GM12878 (cell line): ENCODE measurements at regions not wholly inside any gene's neighbourhood (a gene's known extent, or its start where the extent isn't known, plus 50 kb on each side); places are given as distances from the start of the nearest gene placed in this dataset.

Experiments
- ATAC-seq: fragments of 200-7000 bp; cut with Tn5 transposase; 3 replicates; pipeline ENCODE4 v1.9.1; 2020; ENCODE audit warnings: mild to moderate bottlenecking, moderate library complexity
- BruUV-seq: library from RNA; stranded (reverse); fragments of 400-500 nt; replicated peaks from 2 replicates; lab custom pipeline; 2021; lab: Mats Ljungman, UMichigan
- CTCF ChIA-PET: fragments of 300-600 bp; sonication (Branson Sonifier 250); formaldehyde crosslinking; extraction: SDS; loops from one replicate; lab custom pipeline; 2021; ENCODE audit warnings: inconsistent platforms; lab: Yijun Ruan, JAX
- POLR2A ChIA-PET: fragments of 350-600 bp; formaldehyde crosslinking; extraction: SDS; loops from one replicate; lab custom pipeline; 2021; ENCODE audit warnings: inconsistent platforms; lab: Charles Lee
- RAD21 ChIA-PET: fragments of 300-600 bp; sonication (Branson Sonifier 250); formaldehyde crosslinking; loops from one replicate; lab custom pipeline; 2023; ENCODE audit warnings: antibody characterized with exemption; ENCODE audit not compliant: unreplicated experiment; lab: Charles Lee
- SMC1A ChIA-PET: fragments of 300-600 bp; sonication (Branson Sonifier 250); formaldehyde crosslinking; loops from one replicate; lab custom pipeline; 2023; ENCODE audit not compliant: unreplicated experiment, uncharacterized antibody; lab: Charles Lee
- DNase-seq: peaks from one replicate; pipeline ENCODE4 v3.0.0-alpha.2; 2011; ENCODE audit warnings: low read depth, low spot score
- FAIRE-seq: peaks from 3 replicates; lab custom pipeline; 2011; peaks lifted over from hg19 to GRCh38; lab: Jason Lieb, UNC
- H2AFZ ChIP-seq: 2 replicates; pipeline ENCODE4 v1.6.0; 2011; ENCODE audit warnings: low read depth, low read length, control low read depth; ENCODE audit not compliant: control insufficient read depth
- H3K27ac ChIP-seq: 2 replicates; pipeline ENCODE4 v1.5.1; 2011; ENCODE audit warnings: control low read depth; ENCODE audit not compliant: control insufficient read depth, insufficient read depth
- H3K27me3 ChIP-seq, 2 experiments: replicated peaks in 1 of 2; 2 replicates each; pipeline versions ENCODE4 v1.6.0 to v1.6.1; 2011; ENCODE audit warnings: low read length in 1 of 2; ENCODE audit not compliant: control insufficient read depth in 2 of 2, insufficient read depth in 2 of 2
- H3K36me3 ChIP-seq, 2 experiments: 2 replicates each; pipeline ENCODE4 v1.5.1; 2011; ENCODE audit warnings: low read length in 1 of 2; ENCODE audit not compliant: control insufficient read depth in 2 of 2, insufficient read depth in 2 of 2
- H3K4me1 ChIP-seq: 2 replicates; pipeline ENCODE4 v1.6.1; 2011; ENCODE audit warnings: mild to moderate bottlenecking, low read length, moderate library complexity, mixed read lengths; ENCODE audit not compliant: control insufficient read depth, insufficient read depth
- H3K4me2 ChIP-seq: 2 replicates; pipeline ENCODE4 v1.6.0; 2011; ENCODE audit warnings: control low read depth; ENCODE audit not compliant: control insufficient read depth, insufficient read depth
- H3K4me3 ChIP-seq: fragments of 200-600 bp; sonication (generic); 2 replicates; pipeline ENCODE4 v1.5.1; 2016
- H3K79me2 ChIP-seq: 2 replicates; pipeline ENCODE4 v1.6.0; 2011; ENCODE audit warnings: low read length; ENCODE audit not compliant: control insufficient read depth, insufficient read depth
- H3K9ac ChIP-seq: 2 replicates; pipeline ENCODE4 v1.8.0; 2011; ENCODE audit warnings: low read length, control low read depth, mixed read lengths; ENCODE audit not compliant: control insufficient read depth, insufficient read depth
- H3K9me3 ChIP-seq: replicated peaks from 3 replicates; pipeline ENCODE4 v1.5.1; 2011; ENCODE audit warnings: mild to moderate bottlenecking, low read length; ENCODE audit not compliant: control insufficient read depth, insufficient read depth
- H4K20me1 ChIP-seq: 2 replicates; pipeline ENCODE4 v1.6.0; 2011; ENCODE audit not compliant: control insufficient read depth, insufficient read depth
- CTCF ChIP-seq, 3 experiments: IDR thresholded peaks in 2 of 3; conservative IDR thresholded peaks in 1 of 3; 2 replicates each; pipeline ENCODE4 v1.5.1; 2011; ENCODE audit warnings: low read depth in 3 of 3, low read length in 3 of 3, mild to moderate bottlenecking in 3 of 3, control low read depth in 2 of 3, moderate library complexity in 2 of 3, inconsistent platforms in 1 of 3, mixed read lengths in 1 of 3; ENCODE audit not compliant: control insufficient read depth in 2 of 3, insufficient read depth in 1 of 3; ENCODE audit errors: extremely low read depth in 1 of 3
- MTA3 ChIP-seq: IDR thresholded peaks from 2 replicates; pipeline ENCODE4 v1.6.1; 2012; ENCODE audit warnings: low read length, inconsistent platforms, borderline replicate concordance
- NFIC ChIP-seq: IDR thresholded peaks from 2 replicates; pipeline ENCODE4 v1.6.1; 2012; ENCODE audit warnings: low read depth, mild to moderate bottlenecking, inconsistent platforms, low read length, moderate library complexity
- NR2F1 ChIP-seq: fragments of 450-650 bp; conservative IDR thresholded peaks from 2 replicates; pipeline ENCODE4 v1.6.1; 2017; ENCODE audit warnings: mild to moderate bottlenecking
- NRF1 ChIP-seq: conservative IDR thresholded peaks from 2 replicates; pipeline ENCODE4 v1.6.1; 2011; ENCODE audit warnings: mild to moderate bottlenecking, low read depth, low read length, improper control_type of control experiment
- RAD51 ChIP-seq: fragments of 450-650 bp; IDR thresholded peaks from 2 replicates; pipeline ENCODE4 v1.6.1; 2016; ENCODE audit warnings: moderate library complexity, mild to moderate bottlenecking, inconsistent platforms
- RB1 ChIP-seq: fragments of 450-650 bp; formaldehyde crosslinking; IDR thresholded peaks from 2 replicates; pipeline ENCODE4 v1.6.1; 2017; ENCODE audit warnings: mild to moderate bottlenecking, borderline replicate concordance
- RCOR1 ChIP-seq: conservative IDR thresholded peaks from 2 replicates; pipeline ENCODE4 v1.6.1; 2012; ENCODE audit warnings: low read depth, low read length, improper control_type of control experiment
- RUNX3 ChIP-seq: IDR thresholded peaks from 2 replicates; pipeline ENCODE4 v1.6.1; 2012; ENCODE audit warnings: low read length, inconsistent platforms
- SIN3A ChIP-seq: IDR thresholded peaks from 2 replicates; pipeline ENCODE4 v1.6.1; 2012; ENCODE audit warnings: low read depth, low read length, improper control_type of control experiment
- ZNF207 ChIP-seq: fragments of 450-650 bp; IDR thresholded peaks from 2 replicates; pipeline ENCODE4 v1.6.1; 2014; ENCODE audit warnings: antibody characterized with exemption, mild to moderate bottlenecking, borderline replicate concordance
- WGBS: methylation state at CpG from one replicate; pipeline ENCODE4 v1.1.6; 2016; ENCODE audit warnings: low lambda C conversion rate; ENCODE audit not compliant: insufficient replicate concordance, insufficient coverage; ENCODE audit errors: missing lambda C conversion rate; 5-methylcytosine and 5-hydroxymethylcytosine counted together
- in situ Hi-C: fragments of 300-500 bp; cut with MboI; formaldehyde crosslinking; loops from 9 replicates; pipeline ENCODE4 v1.14.3; 2018; ENCODE audit warnings: mixed read lengths
- intact Hi-C: fragments of 100-400 bp; cut with micrococcal nuclease; formaldehyde crosslinking; loops from one replicate; pipeline ENCODE4 v1.14.2; 2022; ENCODE audit not compliant: unreplicated experiment

GRCh38 chr2:156253765-156254164 is 78.8 kb downstream of the NR4A2 start (continued):
- TF ChIP-seq MTA3, result no peak

GRCh38 chr2:156242874-156243273 is 89.6 kb downstream of the NR4A2 start:
- no peaks in the 10 kb centered on the region for H3K4me1 ChIP-seq
- TF ChIP-seq RUNX3 (no peak), RB1 (no peak), SIN3A (no peak), CTCF (IDR thresholded peaks at IDR 0.05 in 2 of 3, conservative IDR thresholded peaks at IDR 0.05 in 1 of 3; ENCODE audit: control insufficient read depth in 2 of 3, extremely low read depth in 1 of 3, insufficient read depth in 1 of 3, low read depth in 3 of 3, low read length in 3 of 3) (no peak), RCOR1 (no peak), ZNF207 (no peak), RAD51 (no peak), NRF1 (no peak), NR2F1 (no peak), NFIC (no peak)
- intact Hi-C loops (no loop called here), in situ Hi-C loops (no loop called here)
- no peak for ATAC-seq
- H2AFZ ChIP-seq, result no peak overlapping the region
- BruUV-seq, result no TSS peak
- POLR2A ChIA-PET, result no interaction called here
- no peak for DNase-seq
- H3K79me2 ChIP-seq, result no peaks in the 10 kb centered on the region
- SMC1A ChIA-PET, result no interaction called here
- FAIRE-seq, result no peak
- WGBS, result 10% methylated on average over 1 of the region's 1 CpG
- RAD21 ChIA-PET, result no interaction called here
- H3K36me3 ChIP-seq, result no peaks in the 10 kb centered on the region
- CTCF ChIA-PET, result no interaction called here
- H3K27me3 ChIP-seq, result no peaks in the 10 kb centered on the region
- no peak overlapping the region for H3K4me3 ChIP-seq
- no peaks in the 10 kb centered on the region for H4K20me1 ChIP-seq
- no peak overlapping the region for H3K9ac ChIP-seq
- H3K4me2 ChIP-seq, result no peak overlapping the region
- H3K9me3 ChIP-seq, result no peaks in the 10 kb centered on the region
- no peak overlapping the region for H3K27ac ChIP-seq
